ENCODE measurements at regions not wholly inside any gene's neighbourhood (a gene's known extent, or its start where the extent isn't known, plus 50 kb on each side); places are given as distances from the start of the nearest gene placed in this dataset.
"Not testable (repeated sequence)": the region's sequence is repeated elsewhere in the genome, so short reads cannot be mapped to it uniquely, and the experiment has no call there.

- Histone ChIP-seq H3K27me3 (no peaks in the 10 kb centered on the region), H3K4me3 (no peak overlapping the region), H3K4me1 (no peaks in the 10 kb centered on the region), H3K36me3 (no peaks in the 10 kb centered on the region), H3K9me3 (no peaks in the 10 kb centered on the region), H3K27ac (no peak overlapping the region)
- DNase-seq, result no peak
- no peak for TF ChIP-seq POLR2A (IDR thresholded peaks at IDR 0.05)
- TF ChIP-seq EP300 (IDR thresholded peaks at IDR 0.05), result no peak
- TF ChIP-seq POLR2AphosphoS5 (IDR thresholded peaks at IDR 0.05), result no peak
- TF ChIP-seq CTCF (IDR thresholded peaks at IDR 0.05), result no peak
- 58 to 68% methylated on average over 2 of the region's 2 CpGs for WGBS, 2 donors
- intact Hi-C loops (cut with DNase I), result no loop called here
Observed at GRCh38 chr15:24146251-24146650, 459.1 kb upstream of the NDN start.

GRCh38 chr15:24150542-24150941, 463.4 kb upstream of the NDN start:
- H3K9me3 ChIP-seq, result no peaks in the 10 kb centered on the region
- no peaks in the 10 kb centered on the region for H3K36me3 ChIP-seq
- no peak overlapping the region for H3K4me3 ChIP-seq
- TF ChIP-seq POLR2A (IDR thresholded peaks at IDR 0.05), result no peak
- no peak for TF ChIP-seq EP300 (IDR thresholded peaks at IDR 0.05)
- TF ChIP-seq CTCF (IDR thresholded peaks at IDR 0.05), result no peak
- no peak for TF ChIP-seq POLR2AphosphoS5 (IDR thresholded peaks at IDR 0.05)
- H3K27me3 ChIP-seq, result no peaks in the 10 kb centered on the region
- H3K4me1 ChIP-seq, result no peaks in the 10 kb centered on the region
- no peak overlapping the region for H3K27ac ChIP-seq
- intact Hi-C loops (cut with DNase I), result no loop called here
- 85 to 89% methylated on average over 2 of the region's 2 CpGs for WGBS, 2 donors
- no peak for DNase-seq

GRCh38 chr15:24158306-24158705, 471.2 kb upstream of the NDN start:
- H3K27ac ChIP-seq; H3K36me3 ChIP-seq; H3K4me3 ChIP-seq; H3K4me1 ChIP-seq; H3K27me3 ChIP-seq; H3K9me3 ChIP-seq; DNase-seq; intact Hi-C loops (cut with DNase I): not testable (repeated sequence)
- 6 to 82% methylated on average over 1 of the region's 1 CpG for WGBS, 2 donors

GRCh38 chr15:24165512-24165911, 478.4 kb upstream of the NDN start:
- WGBS, 2 donors, result 89 to 94% methylated on average over 3 of the region's 3 CpGs
- H3K27me3 ChIP-seq; intact Hi-C loops (cut with DNase I): not testable (repeated sequence)

GRCh38 chr15:24202297-24202696, 473.3 kb upstream of the NPAP1 start:
- H3K9me3 ChIP-seq; H3K27ac ChIP-seq; H3K4me3 ChIP-seq; DNase-seq; H3K4me1 ChIP-seq; H3K36me3 ChIP-seq; H3K27me3 ChIP-seq; intact Hi-C loops (cut with DNase I): not testable (repeated sequence)
- WGBS, 2 donors, result 46 to 82% methylated on average over 2 of the region's 2 CpGs

More at GRCh38 chr15:24165512-24165911, 478.4 kb upstream of the NDN start:
- not testable (repeated sequence) for H3K9me3 ChIP-seq, DNase-seq, H3K4me1 ChIP-seq, H3K36me3 ChIP-seq, H3K27ac ChIP-seq, H3K4me3 ChIP-seq

- H3K4me3 ChIP-seq; H3K27me3 ChIP-seq; intact Hi-C loops (cut with DNase I); DNase-seq; H3K36me3 ChIP-seq; H3K4me1 ChIP-seq; H3K9me3 ChIP-seq; H3K27ac ChIP-seq: not testable (repeated sequence)
- 62 to 77% methylated on average over 5 to 6 of the region's 6 CpGs for WGBS, 2 donors
Observed at GRCh38 chr15:24211742-24212476, 463.7 kb upstream of the NPAP1 start.

GRCh38 chr15:24223739-24224138, 451.8 kb upstream of the NPAP1 start:
- intact Hi-C loops (cut with DNase I), result no loop called here
- Histone ChIP-seq H3K4me1 (no peaks in the 10 kb centered on the region), H3K36me3 (no peaks in the 10 kb centered on the region), H3K4me3 (no peak overlapping the region), H3K27ac (no peak overlapping the region), H3K9me3 (peaks cover 0 to 7% (median 0%) of the 10 kb centered on the region in 4 donors), H3K27me3 (no peaks in the 10 kb centered on the region)
- WGBS, 2 donors, result 84 to 88% methylated on average over 7 of the region's 7 CpGs
- DNase-seq, result no peak
- TF ChIP-seq CTCF (IDR thresholded peaks at IDR 0.05), result no peak
- TF ChIP-seq POLR2A (IDR thresholded peaks at IDR 0.05), result no peak
- TF ChIP-seq EP300 (IDR thresholded peaks at IDR 0.05), result no peak
- TF ChIP-seq POLR2AphosphoS5 (IDR thresholded peaks at IDR 0.05), result no peak

All from sigmoid colon (tissue), 6 donors.